Smooth muscle cell (in vitro differentiated cells): ENCODE measurements at regions not wholly inside any gene's neighbourhood (a gene's known extent, or its start where the extent isn't known, plus 50 kb on each side); places are given as distances from the start of the nearest gene placed in this dataset.

Experiments used
- DNase-seq: peaks from one replicate; lab custom pipeline; 2025; ENCODE audit not compliant: unreplicated experiment; lab: John Stamatoyannopoulos, UW
- H2AFZ ChIP-seq: fragments of 200-600 bp; sonication (generic); 2 replicates; pipeline ENCODE4 v1.6.0; 2016; ENCODE audit warnings: antibody characterized with exemption, low read depth, mild to moderate bottlenecking
- H3F3A ChIP-seq: fragments of 200-600 bp; sonication (generic); 2 replicates; pipeline ENCODE4 v1.6.0; 2017; ENCODE audit warnings: antibody characterized with exemption, low read depth
- H3K27ac ChIP-seq: fragments of 200-600 bp; sonication (generic); 2 replicates; pipeline ENCODE4 v1.5.1; 2016; ENCODE audit warnings: low read depth, mild to moderate bottlenecking
- H3K27me3 ChIP-seq: fragments of 200-600 bp; sonication (generic); 2 replicates; pipeline ENCODE4 v1.6.1; 2016; ENCODE audit warnings: low read depth, mild to moderate bottlenecking
- H3K36me3 ChIP-seq: fragments of 200-600 bp; sonication (generic); 2 replicates; pipeline ENCODE4 v1.5.1; 2016; ENCODE audit warnings: low read depth
- H3K4me1 ChIP-seq: fragments of 200-600 bp; sonication (generic); 2 replicates; pipeline ENCODE4 v1.5.1; 2016; ENCODE audit warnings: low read depth
- H3K4me2 ChIP-seq: fragments of 200-600 bp; sonication (generic); 2 replicates; pipeline ENCODE4 v1.6.0; 2016; ENCODE audit warnings: mild to moderate bottlenecking
- H3K4me3 ChIP-seq: fragments of 200-600 bp; sonication (generic); 2 replicates; pipeline ENCODE4 v1.5.1; 2016; ENCODE audit warnings: mild to moderate bottlenecking
- H3K79me2 ChIP-seq: fragments of 200-600 bp; sonication (generic); 2 replicates; pipeline ENCODE4 v1.6.0; 2016; ENCODE audit warnings: low read depth, mild to moderate bottlenecking
- H3K9ac ChIP-seq: fragments of 200-600 bp; sonication (generic); 2 replicates; pipeline ENCODE4 v1.6.0; 2016; ENCODE audit warnings: low read depth
- H3K9me3 ChIP-seq: fragments of 200-600 bp; sonication (generic); replicated peaks from 2 replicates; pipeline ENCODE4 v1.5.1; 2016; ENCODE audit warnings: low read depth
- H4K20me1 ChIP-seq: fragments of 200-600 bp; sonication (generic); 2 replicates; pipeline ENCODE4 v1.6.0; 2016; ENCODE audit warnings: low read depth
- WGBS: methylation state at CpG from one replicate; pipeline ENCODE4 v1.1.7; 2016; ENCODE audit warnings: low lambda C conversion rate; 5-methylcytosine and 5-hydroxymethylcytosine counted together
- TF ChIP-seq, protein P1 (sequence below): fragments of 200-600 bp; sonication (generic); IDR thresholded peaks from 2 replicates; pipeline ENCODE4 v1.5.1; 2017; ENCODE audit warnings: borderline replicate concordance, mild to moderate bottlenecking, antibody characterized with exemption; ENCODE audit not compliant: insufficient read depth, poor library complexity, severe bottlenecking

DNA sequence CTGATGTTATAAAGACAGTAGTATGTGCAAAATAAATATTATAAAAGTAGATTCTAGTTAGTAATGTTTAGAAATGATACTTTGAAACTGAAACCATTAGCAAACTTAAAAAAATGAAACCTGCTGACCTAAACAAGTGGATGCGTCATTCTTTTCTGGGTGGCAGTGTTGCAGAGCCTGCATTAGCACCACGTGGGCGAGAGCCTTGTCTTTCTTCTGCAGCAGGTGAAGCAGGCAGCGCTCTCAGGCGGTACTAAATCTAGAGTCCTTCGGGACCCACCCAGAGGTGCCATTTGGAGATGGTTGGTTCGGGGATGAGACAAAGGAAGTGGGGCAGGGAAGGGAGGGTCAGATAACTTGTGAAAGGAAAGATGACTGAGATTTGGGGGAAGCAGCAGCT lies 759.1 kb upstream of the IGFBP3 start:
- Histone ChIP-seq H3K79me2 (no peaks in the 10 kb centered on the region), H3K27ac (no peak overlapping the region), H3K4me1 (no peaks in the 10 kb centered on the region), H4K20me1 (no peaks in the 10 kb centered on the region), H3F3A (no peaks in the 10 kb centered on the region), H3K4me3 (no peak overlapping the region), H3K36me3 (no peaks in the 10 kb centered on the region), H3K4me2 (no peak overlapping the region), H2AFZ (no peak overlapping the region), H3K9me3 (no peaks in the 10 kb centered on the region), H3K9ac (no peak overlapping the region), H3K27me3 (no peaks in the 10 kb centered on the region)
- DNase-seq, result no peak
- 92% methylated on average over 7 of the region's 7 CpGs for WGBS
- TF ChIP-seq, protein P1, sequence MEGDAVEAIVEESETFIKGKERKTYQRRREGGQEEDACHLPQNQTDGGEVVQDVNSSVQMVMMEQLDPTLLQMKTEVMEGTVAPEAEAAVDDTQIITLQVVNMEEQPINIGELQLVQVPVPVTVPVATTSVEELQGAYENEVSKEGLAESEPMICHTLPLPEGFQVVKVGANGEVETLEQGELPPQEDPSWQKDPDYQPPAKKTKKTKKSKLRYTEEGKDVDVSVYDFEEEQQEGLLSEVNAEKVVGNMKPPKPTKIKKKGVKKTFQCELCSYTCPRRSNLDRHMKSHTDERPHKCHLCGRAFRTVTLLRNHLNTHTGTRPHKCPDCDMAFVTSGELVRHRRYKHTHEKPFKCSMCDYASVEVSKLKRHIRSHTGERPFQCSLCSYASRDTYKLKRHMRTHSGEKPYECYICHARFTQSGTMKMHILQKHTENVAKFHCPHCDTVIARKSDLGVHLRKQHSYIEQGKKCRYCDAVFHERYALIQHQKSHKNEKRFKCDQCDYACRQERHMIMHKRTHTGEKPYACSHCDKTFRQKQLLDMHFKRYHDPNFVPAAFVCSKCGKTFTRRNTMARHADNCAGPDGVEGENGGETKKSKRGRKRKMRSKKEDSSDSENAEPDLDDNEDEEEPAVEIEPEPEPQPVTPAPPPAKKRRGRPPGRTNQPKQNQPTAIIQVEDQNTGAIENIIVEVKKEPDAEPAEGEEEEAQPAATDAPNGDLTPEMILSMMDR, result no peak

DNA sequence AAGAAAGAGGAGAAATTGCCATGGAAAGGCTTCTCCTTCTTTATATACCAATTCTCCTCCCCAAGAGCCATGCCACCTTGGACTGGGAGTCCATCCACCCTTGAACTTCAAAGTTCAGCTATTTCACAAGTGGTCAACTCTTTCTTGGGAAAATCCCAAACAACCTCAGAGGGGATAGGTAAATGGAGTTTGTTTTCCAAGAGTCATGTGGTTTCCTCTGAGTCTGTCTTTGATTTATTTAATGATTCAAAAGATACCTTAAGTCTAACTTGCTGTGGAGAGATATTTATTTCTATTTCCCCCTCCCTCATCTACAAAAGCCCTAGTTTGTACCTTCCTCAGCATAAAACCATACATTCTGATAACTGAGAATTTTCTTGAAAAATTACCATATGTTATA lies 758.6 kb upstream of the IGFBP3 start:
- no peaks in the 10 kb centered on the region for H3K9me3 ChIP-seq
- no peaks in the 10 kb centered on the region for H3K79me2 ChIP-seq
- H3K4me1 ChIP-seq, result no peaks in the 10 kb centered on the region
- TF ChIP-seq, protein P1, result no peak
- H3K9ac ChIP-seq, result no peak overlapping the region
- H4K20me1 ChIP-seq, result no peaks in the 10 kb centered on the region
- H3K27ac ChIP-seq, result no peak overlapping the region
- no peak for DNase-seq
- H3K4me3 ChIP-seq, result no peak overlapping the region
- H3F3A ChIP-seq, result no peaks in the 10 kb centered on the region
- H3K36me3 ChIP-seq, result no peaks in the 10 kb centered on the region
- no peak overlapping the region for H2AFZ ChIP-seq
- no peak overlapping the region for H3K4me2 ChIP-seq
- H3K27me3 ChIP-seq, result no peaks in the 10 kb centered on the region

- Histone ChIP-seq H3K4me2 (no peak overlapping the region), H3F3A (no peaks in the 10 kb centered on the region), H2AFZ (no peak overlapping the region), H3K9me3 (no peaks in the 10 kb centered on the region), H3K27me3 (no peaks in the 10 kb centered on the region), H3K36me3 (no peaks in the 10 kb centered on the region), H3K4me1 (no peaks in the 10 kb centered on the region), H3K27ac (no peak overlapping the region), H3K4me3 (no peak overlapping the region), H3K79me2 (no peaks in the 10 kb centered on the region), H4K20me1 (no peaks in the 10 kb centered on the region), H3K9ac (no peak overlapping the region)
- WGBS, result 91% methylated on average over 2 of the region's 2 CpGs
- TF ChIP-seq, protein P1, result no peak
- DNase-seq, result no peak
These were observed 757.3 kb upstream of the IGFBP3 start for GRCh38 chr7:46678421-46678820.

DNA sequence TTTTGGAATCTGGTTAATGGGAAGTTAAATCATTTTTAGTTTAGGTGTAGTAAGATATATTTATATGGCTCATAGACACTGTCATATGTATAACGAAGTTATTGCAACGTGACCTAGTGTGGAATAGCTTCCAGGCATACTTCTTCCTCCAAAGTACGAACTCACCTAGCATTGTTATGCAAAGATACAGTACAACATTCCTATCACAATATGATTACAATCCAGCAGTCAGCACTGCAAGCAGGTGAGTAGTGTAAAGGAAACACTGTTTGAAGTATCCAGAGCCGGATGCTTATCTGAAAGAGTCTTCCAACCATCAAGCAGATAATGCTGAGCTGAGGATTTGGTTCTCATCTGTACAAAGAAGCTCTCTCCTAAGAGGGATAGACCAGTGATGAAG lies 754.4 kb upstream of the IGFBP3 start:
- no peaks in the 10 kb centered on the region for H3K9me3 ChIP-seq
- H3K27me3 ChIP-seq, result no peaks in the 10 kb centered on the region
- H3K36me3 ChIP-seq, result no peaks in the 10 kb centered on the region
- no peak overlapping the region for H3K9ac ChIP-seq
- no peaks in the 10 kb centered on the region for H3F3A ChIP-seq
- no peak for DNase-seq
- TF ChIP-seq, protein P1, result no peak
- no peaks in the 10 kb centered on the region for H3K4me1 ChIP-seq
- H3K79me2 ChIP-seq, result no peaks in the 10 kb centered on the region
- H3K4me2 ChIP-seq, result no peak overlapping the region
- WGBS, result 93% methylated on average over 4 of the region's 4 CpGs
- H3K4me3 ChIP-seq, result no peak overlapping the region
- no peak overlapping the region for H2AFZ ChIP-seq
- H4K20me1 ChIP-seq, result no peaks in the 10 kb centered on the region
- no peak overlapping the region for H3K27ac ChIP-seq
